ENCODE measurements at regions not wholly inside any gene's neighbourhood (a gene's known extent, or its start where the extent isn't known, plus 50 kb on each side); places are given as distances from the start of the nearest gene placed in this dataset.

DNA sequence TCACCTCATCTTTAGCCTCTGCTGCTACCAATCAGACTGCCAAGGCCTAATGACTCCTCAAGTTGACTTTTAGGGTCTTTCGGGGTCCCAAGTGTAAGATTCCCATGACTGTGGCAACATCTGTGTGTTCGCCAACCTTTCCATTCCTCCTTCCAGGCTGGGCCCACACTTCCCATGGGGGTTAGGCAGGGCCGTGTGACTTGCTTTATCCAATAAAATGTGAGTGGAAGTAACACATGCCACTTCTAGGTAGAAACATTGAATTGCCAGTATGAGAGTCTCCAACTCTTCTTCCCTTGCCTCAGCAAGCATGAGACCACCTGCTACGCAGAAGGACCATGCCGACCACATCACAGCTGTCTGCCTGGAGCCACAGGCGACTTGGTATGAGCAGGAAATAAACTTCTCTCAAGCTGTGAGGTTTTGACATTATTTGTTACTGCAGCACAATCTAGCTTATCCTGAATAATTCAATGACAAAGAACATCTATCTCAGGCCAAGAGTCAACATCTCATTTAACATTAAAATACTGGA is 190.4 kb upstream of the IER5L start:
- Histone ChIP-seq H3K9ac (replicated peaks; ENCODE audit: extremely low read depth, insufficient read depth, low read length) (no peak overlapping the region), H3K27me3 (ENCODE audit: control insufficient read depth in 2 of 2, insufficient read depth in 2 of 2, low read length in 2 of 2) (no peaks in the 10 kb centered on the region), H3K9me1 (replicated peaks; ENCODE audit: control insufficient read depth, extremely low read depth, insufficient read depth, low read length) (no peaks in the 10 kb centered on the region), H3K36me3 (ENCODE audit: control insufficient read depth in 2 of 2, extremely low read depth in 1 of 2, insufficient read depth in 2 of 2, low read length in 2 of 2) (no peaks in the 10 kb centered on the region), H3K9me3 (replicated peaks; ENCODE audit: control insufficient read depth, insufficient read depth, low read length) (no peaks in the 10 kb centered on the region), H2AFZ (ENCODE audit: low read depth, low read length) (no peak overlapping the region), H3K4me1 (ENCODE audit: control insufficient read depth, extremely low read depth, insufficient read depth, low read length) (no peaks in the 10 kb centered on the region), H3K4me2 (ENCODE audit: insufficient read depth, low read length) (no peak overlapping the region), H3K4me3 (replicated peaks in 1 of 3; ENCODE audit: insufficient read depth in 1 of 3, low read depth in 1 of 3, low read length in 3 of 3) (no peak overlapping the region), H3K79me2 (ENCODE audit: control insufficient read depth, insufficient read depth, low read length) (no peaks in the 10 kb centered on the region), H4K20me1 (replicated peaks; ENCODE audit: control insufficient read depth, extremely low read depth, insufficient read depth, low read length) (no peaks in the 10 kb centered on the region), H3K27ac (ENCODE audit: insufficient read depth, low read depth, low read length) (no peak overlapping the region)
- no peak for TF ChIP-seq MYC (IDR thresholded peaks at IDR 0.05; ENCODE audit: low read depth, low read length)
- TF ChIP-seq POLR2A (IDR thresholded peaks at IDR 0.05; ENCODE audit: low read depth, low read length) = no peak
- no peak for TF ChIP-seq EZH2 (IDR thresholded peaks at IDR 0.05; ENCODE audit: borderline replicate concordance, low read depth, low read length, severe bottlenecking)
- no peak for TF ChIP-seq POLR2AphosphoS5 (IDR thresholded peaks at IDR 0.05; ENCODE audit: insufficient read depth, low read depth, low read length)
- TF ChIP-seq FOS (IDR thresholded peaks at IDR 0.05; ENCODE audit: borderline replicate concordance, insufficient read depth, low read length) = no peak
- TF ChIP-seq GATA2 (IDR thresholded peaks at IDR 0.05; ENCODE audit: insufficient read depth, insufficient read length, low read depth, low read length) = no peak
- TF ChIP-seq, protein P1, sequence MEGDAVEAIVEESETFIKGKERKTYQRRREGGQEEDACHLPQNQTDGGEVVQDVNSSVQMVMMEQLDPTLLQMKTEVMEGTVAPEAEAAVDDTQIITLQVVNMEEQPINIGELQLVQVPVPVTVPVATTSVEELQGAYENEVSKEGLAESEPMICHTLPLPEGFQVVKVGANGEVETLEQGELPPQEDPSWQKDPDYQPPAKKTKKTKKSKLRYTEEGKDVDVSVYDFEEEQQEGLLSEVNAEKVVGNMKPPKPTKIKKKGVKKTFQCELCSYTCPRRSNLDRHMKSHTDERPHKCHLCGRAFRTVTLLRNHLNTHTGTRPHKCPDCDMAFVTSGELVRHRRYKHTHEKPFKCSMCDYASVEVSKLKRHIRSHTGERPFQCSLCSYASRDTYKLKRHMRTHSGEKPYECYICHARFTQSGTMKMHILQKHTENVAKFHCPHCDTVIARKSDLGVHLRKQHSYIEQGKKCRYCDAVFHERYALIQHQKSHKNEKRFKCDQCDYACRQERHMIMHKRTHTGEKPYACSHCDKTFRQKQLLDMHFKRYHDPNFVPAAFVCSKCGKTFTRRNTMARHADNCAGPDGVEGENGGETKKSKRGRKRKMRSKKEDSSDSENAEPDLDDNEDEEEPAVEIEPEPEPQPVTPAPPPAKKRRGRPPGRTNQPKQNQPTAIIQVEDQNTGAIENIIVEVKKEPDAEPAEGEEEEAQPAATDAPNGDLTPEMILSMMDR (IDR thresholded peaks at IDR 0.05; ENCODE audit: extremely low read depth in 1 of 2, insufficient read depth in 1 of 2, low read depth in 1 of 2, low read length in 2 of 2) = no peak
- TF ChIP-seq, protein P2, sequence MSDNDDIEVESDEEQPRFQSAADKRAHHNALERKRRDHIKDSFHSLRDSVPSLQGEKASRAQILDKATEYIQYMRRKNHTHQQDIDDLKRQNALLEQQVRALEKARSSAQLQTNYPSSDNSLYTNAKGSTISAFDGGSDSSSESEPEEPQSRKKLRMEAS (IDR thresholded peaks at IDR 0.05; ENCODE audit: insufficient read depth, insufficient read length) = no peak
- no peak for TF ChIP-seq JUN (IDR thresholded peaks at IDR 0.05; ENCODE audit: borderline replicate concordance, insufficient read depth, insufficient read length, low read depth)
- dilution Hi-C loops (cut with MboI; ENCODE audit: extremely low pct_ligation_motif_present, low sequenced_read_pairs) = no loop called here
- no peak for DNase-seq (ENCODE audit: low read depth, low spot score)
- intact Hi-C loops (cut with micrococcal nuclease) = no loop called here
- FAIRE-seq = no peak
- ChIA-PET CTCF (no interaction called here), POLR2A (no interaction called here)
- BruUV-seq (replicated peaks) = no TSS peak

Data from endothelial cell of umbilical vein (primary cell).